Gastrocnemius medialis (tissue), 4 donors: ENCODE measurements at regions not wholly inside any gene's neighbourhood (a gene's known extent, or its start where the extent isn't known, plus 50 kb on each side); places are given as distances from the start of the nearest gene placed in this dataset.

Experiments
- CTCF ChIP-seq, 5 experiments: fragments of 450-650 bp in 3 of 5; fragments of 200-600 bp in 2 of 5; sonication (generic) in 2 of 5; IDR thresholded peaks in 4 of 5; conservative IDR thresholded peaks in 1 of 5; 1 replicate in 4 of 5; 2 replicates in 1 of 5; pipeline ENCODE4 v1.5.1; 2016 to 2019; ENCODE audit warnings: antibody characterized with exemption in 5 of 5, mild to moderate bottlenecking in 3 of 5, moderate library complexity in 3 of 5
- POLR2A ChIP-seq, 2 donors: fragments of 450-650 bp; IDR thresholded peaks; one replicate each; pipeline ENCODE4 v1.6.1; 2017; ENCODE audit warnings: antibody characterized with exemption in 2 of 2, mild to moderate bottlenecking in 2 of 2, moderate library complexity in 2 of 2

- TF ChIP-seq CTCF (IDR thresholded peaks at IDR 0.05 in 4 of 5, conservative IDR thresholded peaks at IDR 0.05 in 1 of 5) (no peak), POLR2A (IDR thresholded peaks at IDR 0.05) (no peak)
Measured at GRCh38 chr4:60817609-60818008, 382.5 kb upstream of the ADGRL3 start.
